ENCODE measurements at regions not wholly inside any gene's neighbourhood (a gene's known extent, or its start where the extent isn't known, plus 50 kb on each side); places are given as distances from the start of the nearest gene placed in this dataset.

DNA sequence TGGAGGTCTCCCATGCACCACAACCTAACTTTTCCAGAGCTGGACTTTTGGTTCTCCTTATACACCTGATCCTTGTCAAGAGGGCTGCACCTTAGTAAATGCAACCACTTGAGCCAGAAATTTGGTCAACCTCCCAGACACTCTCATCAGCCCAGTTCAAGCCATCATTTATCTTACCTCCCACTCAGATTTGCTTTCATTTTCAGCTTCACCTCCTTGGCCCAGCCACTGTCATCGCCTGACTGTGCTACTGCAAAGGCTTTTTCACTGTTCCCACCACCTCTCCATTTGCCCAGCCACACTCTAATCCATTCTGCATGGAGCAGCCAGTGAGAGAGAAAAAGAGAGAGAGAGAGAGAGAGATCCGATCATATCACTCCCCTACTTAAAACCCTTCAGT is 112.4 kb upstream of the DDX18 start:
- H3K36me3 ChIP-seq (ENCODE audit: low read depth, low read length): no peaks in the 10 kb centered on the region
- H3K27me3 ChIP-seq (ENCODE audit: low read length): peaks cover 12% of the 10 kb centered on the region
- H3K9ac ChIP-seq (ENCODE audit: low read length): no peak overlapping the region
- no peaks in the 10 kb centered on the region for H3F3A ChIP-seq (ENCODE audit: low read length, unreplicated experiment)
- TF ChIP-seq EZH2 (IDR thresholded peaks at IDR 0.05; ENCODE audit: low read length, unreplicated experiment) (no peak), EZH2phosphoT487 (IDR thresholded peaks at IDR 0.05; ENCODE audit: borderline replicate concordance, low read length) (no peak)
- TF ChIP-seq, protein P1, sequence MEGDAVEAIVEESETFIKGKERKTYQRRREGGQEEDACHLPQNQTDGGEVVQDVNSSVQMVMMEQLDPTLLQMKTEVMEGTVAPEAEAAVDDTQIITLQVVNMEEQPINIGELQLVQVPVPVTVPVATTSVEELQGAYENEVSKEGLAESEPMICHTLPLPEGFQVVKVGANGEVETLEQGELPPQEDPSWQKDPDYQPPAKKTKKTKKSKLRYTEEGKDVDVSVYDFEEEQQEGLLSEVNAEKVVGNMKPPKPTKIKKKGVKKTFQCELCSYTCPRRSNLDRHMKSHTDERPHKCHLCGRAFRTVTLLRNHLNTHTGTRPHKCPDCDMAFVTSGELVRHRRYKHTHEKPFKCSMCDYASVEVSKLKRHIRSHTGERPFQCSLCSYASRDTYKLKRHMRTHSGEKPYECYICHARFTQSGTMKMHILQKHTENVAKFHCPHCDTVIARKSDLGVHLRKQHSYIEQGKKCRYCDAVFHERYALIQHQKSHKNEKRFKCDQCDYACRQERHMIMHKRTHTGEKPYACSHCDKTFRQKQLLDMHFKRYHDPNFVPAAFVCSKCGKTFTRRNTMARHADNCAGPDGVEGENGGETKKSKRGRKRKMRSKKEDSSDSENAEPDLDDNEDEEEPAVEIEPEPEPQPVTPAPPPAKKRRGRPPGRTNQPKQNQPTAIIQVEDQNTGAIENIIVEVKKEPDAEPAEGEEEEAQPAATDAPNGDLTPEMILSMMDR (conservative IDR thresholded peaks at IDR 0.05; ENCODE audit: low read depth, low read length): no peak
- H2AFZ ChIP-seq (ENCODE audit: low read length): no peak overlapping the region
- ATAC-seq (no peak), DNase-seq (no peak)
- no TSS peak for BruUV-seq (replicated peaks)
- H3K79me2 ChIP-seq (ENCODE audit: low read length): no peaks in the 10 kb centered on the region
- CTCF ChIA-PET: no interaction called here
- H3K4me1 ChIP-seq (ENCODE audit: insufficient read depth, low read length): no peaks in the 10 kb centered on the region
- no peaks in the 10 kb centered on the region for H3K9me2 ChIP-seq (replicated peaks; ENCODE audit: low read length)
- POLR2A ChIA-PET (ENCODE audit: unreplicated experiment): no interaction called here
- H3K9me3 ChIP-seq (ENCODE audit: low read length): no peaks in the 10 kb centered on the region
- intact Hi-C loops (cut with micrococcal nuclease): no loop called here
- no peak overlapping the region for H3K4me2 ChIP-seq (ENCODE audit: low read length)
- no peak overlapping the region for H3K27ac ChIP-seq (ENCODE audit: low read length)
- H4K20me1 ChIP-seq (ENCODE audit: low read length): no peaks in the 10 kb centered on the region
- no peak overlapping the region for H3K4me3 ChIP-seq (ENCODE audit: low read length)

DNA sequence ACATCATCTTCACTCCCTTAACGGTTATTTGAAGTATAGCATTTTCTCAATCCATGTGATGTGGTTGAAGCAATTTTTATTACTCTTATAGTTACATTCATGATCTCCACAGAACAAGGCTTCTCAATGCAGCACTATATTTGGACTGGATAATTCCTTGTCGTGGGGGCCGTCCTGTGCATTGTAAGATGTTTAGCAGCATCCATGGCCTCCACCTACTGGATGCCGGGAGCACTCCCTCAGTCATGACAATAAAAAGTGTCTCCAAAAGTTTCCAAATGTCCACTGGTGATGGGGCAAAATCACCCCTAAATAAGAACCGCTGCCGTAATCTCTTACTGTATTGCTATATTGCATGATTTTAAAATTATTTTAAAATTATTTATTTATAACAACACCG is 110.6 kb upstream of the DDX18 start:
- H4K20me1 ChIP-seq (ENCODE audit: low read length): no peaks in the 10 kb centered on the region
- no peaks in the 10 kb centered on the region for H3F3A ChIP-seq (ENCODE audit: low read length, unreplicated experiment)
- H3K27ac ChIP-seq (ENCODE audit: low read length): no peak overlapping the region
- no peaks in the 10 kb centered on the region for H3K9me2 ChIP-seq (replicated peaks; ENCODE audit: low read length)
- intact Hi-C loops (cut with micrococcal nuclease): no loop called here
- H3K4me2 ChIP-seq (ENCODE audit: low read length): no peak overlapping the region
- BruUV-seq (replicated peaks): no TSS peak
- no peaks in the 10 kb centered on the region for H3K79me2 ChIP-seq (ENCODE audit: low read length)
- DNase-seq (no peak), ATAC-seq (no peak)
- peaks cover 12% of the 10 kb centered on the region for H3K27me3 ChIP-seq (ENCODE audit: low read length)
- ChIA-PET POLR2A (ENCODE audit: unreplicated experiment) (no interaction called here), CTCF (no interaction called here)
- TF ChIP-seq, protein P1 (conservative IDR thresholded peaks at IDR 0.05; ENCODE audit: low read depth, low read length): no peak
- no peak for TF ChIP-seq EZH2 (IDR thresholded peaks at IDR 0.05; ENCODE audit: low read length, unreplicated experiment)
- no peak for TF ChIP-seq EZH2phosphoT487 (IDR thresholded peaks at IDR 0.05; ENCODE audit: borderline replicate concordance, low read length)
- no peak overlapping the region for H2AFZ ChIP-seq (ENCODE audit: low read length)
- H3K4me1 ChIP-seq (ENCODE audit: insufficient read depth, low read length): no peaks in the 10 kb centered on the region
- H3K9ac ChIP-seq (ENCODE audit: low read length): no peak overlapping the region
- no peaks in the 10 kb centered on the region for H3K9me3 ChIP-seq (ENCODE audit: low read length)
- H3K4me3 ChIP-seq (ENCODE audit: low read length): no peak overlapping the region
- no peaks in the 10 kb centered on the region for H3K36me3 ChIP-seq (ENCODE audit: low read depth, low read length)

DNA sequence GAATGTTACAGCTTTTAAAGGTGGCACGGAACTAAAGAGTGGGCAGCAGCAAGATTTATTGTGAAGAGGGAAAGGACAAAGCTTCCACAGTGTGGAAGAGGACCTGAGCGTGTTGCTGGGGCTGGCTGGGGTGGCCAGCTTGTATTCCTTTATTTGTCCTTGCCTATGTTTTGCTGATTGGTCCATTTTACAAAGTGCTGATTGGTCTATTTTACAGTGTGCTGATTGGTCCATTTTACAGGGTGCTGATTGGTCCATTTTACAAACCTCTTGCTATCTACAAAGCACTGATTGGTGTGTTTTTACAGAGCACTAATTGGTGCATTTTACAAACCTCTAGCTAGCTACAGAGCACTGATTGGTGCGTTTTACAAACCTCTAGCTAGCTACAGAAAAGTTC is 109.7 kb upstream of the DDX18 start:
- H3K27ac ChIP-seq (ENCODE audit: low read length): no peak overlapping the region
- no TSS peak for BruUV-seq (replicated peaks)
- TF ChIP-seq EZH2 (IDR thresholded peaks at IDR 0.05; ENCODE audit: low read length, unreplicated experiment) (no peak), EZH2phosphoT487 (IDR thresholded peaks at IDR 0.05; ENCODE audit: borderline replicate concordance, low read length) (no peak)
- TF ChIP-seq, protein P1 (conservative IDR thresholded peaks at IDR 0.05; ENCODE audit: low read depth, low read length): no peak
- intact Hi-C loops (cut with micrococcal nuclease): no loop called here
- H3K9me2 ChIP-seq (replicated peaks; ENCODE audit: low read length): no peaks in the 10 kb centered on the region
- no peaks in the 10 kb centered on the region for H3F3A ChIP-seq (ENCODE audit: low read length, unreplicated experiment)
- H3K36me3 ChIP-seq (ENCODE audit: low read depth, low read length): no peaks in the 10 kb centered on the region
- DNase-seq (no peak), ATAC-seq (no peak)
- no peak overlapping the region for H3K4me3 ChIP-seq (ENCODE audit: low read length)
- H3K9me3 ChIP-seq (ENCODE audit: low read length): no peaks in the 10 kb centered on the region
- no peak overlapping the region for H2AFZ ChIP-seq (ENCODE audit: low read length)
- no peaks in the 10 kb centered on the region for H4K20me1 ChIP-seq (ENCODE audit: low read length)
- CTCF ChIA-PET: no interaction called here
- POLR2A ChIA-PET (ENCODE audit: unreplicated experiment): no interaction called here
- H3K4me1 ChIP-seq (ENCODE audit: insufficient read depth, low read length): no peaks in the 10 kb centered on the region
- peaks cover 12% of the 10 kb centered on the region for H3K27me3 ChIP-seq (ENCODE audit: low read length)
- H3K79me2 ChIP-seq (ENCODE audit: low read length): no peaks in the 10 kb centered on the region
- no peak overlapping the region for H3K4me2 ChIP-seq (ENCODE audit: low read length)
- H3K9ac ChIP-seq (ENCODE audit: low read length): no peak overlapping the region

All from PC-3 (cell line).